ENCODE measurements at regions not wholly inside any gene's neighbourhood (a gene's known extent, or its start where the extent isn't known, plus 50 kb on each side); places are given as distances from the start of the nearest gene placed in this dataset.

DNA sequence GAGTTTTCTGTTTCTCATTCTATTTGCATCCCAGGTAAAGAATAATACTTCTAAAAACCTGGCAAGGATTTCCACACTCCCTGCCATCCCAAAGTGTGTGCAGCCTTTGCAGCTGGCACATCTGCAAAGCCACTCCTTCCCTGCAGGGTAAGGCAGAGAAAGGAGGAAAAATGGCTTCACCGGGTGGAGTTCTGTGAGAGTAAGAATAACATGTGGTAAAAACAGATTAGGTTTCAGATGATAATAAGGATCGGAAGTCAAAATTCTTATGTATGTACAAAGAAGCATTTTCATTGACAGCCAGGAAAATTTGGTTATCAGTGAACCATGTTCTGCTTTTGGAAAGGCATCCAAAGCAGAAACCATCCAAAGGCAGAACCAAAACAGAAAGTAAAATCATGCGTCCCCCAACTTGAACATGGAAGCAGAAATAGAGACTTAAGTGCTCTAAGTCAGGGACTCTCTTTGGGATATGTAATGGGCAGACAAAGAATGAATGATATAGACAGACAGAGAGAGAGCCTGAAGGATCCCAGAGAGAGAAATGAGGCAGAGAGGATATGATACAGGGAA is 192.6 kb upstream of the CCDC196 start:
- no TSS peak for BruUV-seq (replicated peaks)
- Histone ChIP-seq H2BK15ac (ENCODE audit: low read depth, low read length) (no peak overlapping the region), H3K4ac (ENCODE audit: low read depth, low read length) (no peak overlapping the region), H4K91ac (ENCODE audit: insufficient read depth, low read depth, low read length) (no peak overlapping the region), H2AFZ (replicated peaks; ENCODE audit: low read length, poor library complexity) (no peak overlapping the region), H3K23ac (ENCODE audit: low read depth, low read length) (no peak overlapping the region), H3K9me3 (ENCODE audit: control insufficient read depth, insufficient read depth, low read length) (peaks cover 5% of the 10 kb centered on the region), H3K27me3 (ENCODE audit: control insufficient read depth, insufficient read depth, low read length) (no peaks in the 10 kb centered on the region), H3K4me3 (ENCODE audit: insufficient read depth, low read depth, low read length) (no peak overlapping the region), H2BK120ac (ENCODE audit: low read depth, low read length) (no peak overlapping the region), H3K18ac (ENCODE audit: low read depth, low read length) (no peak overlapping the region), H2AK5ac (ENCODE audit: low read depth, low read length) (no peak overlapping the region), H3K36me3 (ENCODE audit: control insufficient read depth, insufficient read depth, low read length) (no peaks in the 10 kb centered on the region), H3K56ac (ENCODE audit: extremely low read depth, insufficient read depth, low read length) (no peak overlapping the region), H3K27ac (ENCODE audit: insufficient read depth, low read length) (no peak overlapping the region), H4K5ac (ENCODE audit: low read depth, low read length) (no peak overlapping the region), H3K9ac (ENCODE audit: low read depth, low read length) (no peak overlapping the region), H4K8ac (ENCODE audit: low read depth in 2 of 2, low read length in 2 of 2) (no peak overlapping the region), H2AK9ac (replicated peaks; ENCODE audit: low read depth, low read length, poor library complexity) (no peak overlapping the region), H3K14ac (replicated peaks; ENCODE audit: low read depth, low read length) (no peak overlapping the region), H3K4me2 (ENCODE audit: low read depth, low read length) (no peak overlapping the region), H2BK5ac (ENCODE audit: low read depth, low read length, poor library complexity, severe bottlenecking) (no peak overlapping the region), H4K20me1 (ENCODE audit: insufficient read depth, low read length) (no peaks in the 10 kb centered on the region), H3K9me1 (ENCODE audit: insufficient read depth, low read length) (no peaks in the 10 kb centered on the region), H3K4me1 (ENCODE audit: control insufficient read depth, insufficient read depth, low read length) (no peaks in the 10 kb centered on the region), H3K79me1 (ENCODE audit: low read depth in 1 of 2, low read length in 2 of 2) (no peaks in the 10 kb centered on the region), H2BK20ac (ENCODE audit: low read depth, low read length) (no peak overlapping the region)
- TF ChIP-seq CHD1 (IDR thresholded peaks at IDR 0.05; ENCODE audit: low read depth, low read length), result no peak
- no peak for TF ChIP-seq MXI1 (IDR thresholded peaks at IDR 0.05; ENCODE audit: borderline replicate concordance, low read depth, low read length)
- TF ChIP-seq CEBPB (IDR thresholded peaks at IDR 0.05; ENCODE audit: low read depth, low read length), result no peak
- dilution Hi-C loops (cut with HindIII; ENCODE audit: low sequenced_read_pairs, unreplicated experiment), result no loop called here
- DNase-seq, result no peak
- ChIA-PET POLR2A (ENCODE audit: unreplicated experiment) (no interaction called here), CTCF (no interaction called here)
- intact Hi-C loops (cut with micrococcal nuclease), result no loop called here
- ATAC-seq (ENCODE audit: low read depth), result no peak
- WGBS, 2 experiments (ENCODE audit: extremely low coverage in 2 of 2, insufficient read length in 1 of 2), result no CpG with 5 or more reads among the region's 3 CpGs
- in situ Hi-C loops (cut with MboI; ENCODE audit: low sequenced_read_pairs), result no loop called here
